Suprapubic skin (tissue), 4 donors: ENCODE measurements at regions not wholly inside any gene's neighbourhood (a gene's known extent, or its start where the extent isn't known, plus 50 kb on each side); places are given as distances from the start of the nearest gene placed in this dataset.
"Not testable (repeated sequence)": the region's sequence is repeated elsewhere in the genome, so short reads cannot be mapped to it uniquely, and the experiment has no call there.

Experiments used
- DNase-seq, 2 donors: peaks; one replicate each; pipeline ENCODE4 v3.0.0-alpha.2; 2019; ENCODE audit warnings: low spot score in 2 of 2
- H3K27ac ChIP-seq: fragments of 200-600 bp; sonication (generic); one replicate; pipeline ENCODE4 v1.5.1; 2019
- H3K27me3 ChIP-seq: fragments of 200-600 bp; sonication (generic); one replicate; pipeline ENCODE4 v1.5.1; 2019
- H3K36me3 ChIP-seq: fragments of 200-600 bp; sonication (generic); one replicate; pipeline ENCODE4 v1.5.1; 2019
- H3K4me1 ChIP-seq: fragments of 200-600 bp; sonication (generic); one replicate; pipeline ENCODE4 v1.5.1; 2019
- H3K4me3 ChIP-seq: fragments of 200-600 bp; sonication (generic); one replicate; pipeline ENCODE4 v1.5.1; 2019; ENCODE audit warnings: mild to moderate bottlenecking
- H3K9me3 ChIP-seq: fragments of 200-600 bp; sonication (generic); one replicate; pipeline ENCODE4 v1.5.1; 2019
- WGBS: methylation state at CpG from one replicate; pipeline ENCODE4 v1.1.5; 2018; 5-methylcytosine and 5-hydroxymethylcytosine counted together

- not testable (repeated sequence) for H3K4me3 ChIP-seq, H3K27ac ChIP-seq, DNase-seq
These were observed 156.3 kb upstream of the CCZ1B start for GRCh38 chr7:6982375-6982774.

GRCh38 chr7:6986892-6987291 lies 160.8 kb upstream of the CCZ1B start:
- not testable (repeated sequence) for H3K9me3 ChIP-seq, H3K4me3 ChIP-seq, H3K4me1 ChIP-seq

More at GRCh38 chr7:6982375-6982774, 156.3 kb upstream of the CCZ1B start:
- H3K9me3 ChIP-seq, H3K4me1 ChIP-seq, H3K27me3 ChIP-seq, H3K36me3 ChIP-seq: not testable (repeated sequence)
- WGBS, result 80% methylated on average over 1 of the region's 2 CpGs

GRCh38 chr7:6988608-6989007 lies 162.5 kb upstream of the CCZ1B start:
- not testable (repeated sequence) for DNase-seq, H3K27ac ChIP-seq, H3K4me3 ChIP-seq, H3K27me3 ChIP-seq, H3K4me1 ChIP-seq, H3K9me3 ChIP-seq, H3K36me3 ChIP-seq
- 89% methylated on average over 6 of the region's 6 CpGs for WGBS

More at GRCh38 chr7:6986892-6987291, 160.8 kb upstream of the CCZ1B start:
- H3K27ac ChIP-seq, DNase-seq, H3K36me3 ChIP-seq, H3K27me3 ChIP-seq: not testable (repeated sequence)
- WGBS, result 95% methylated on average over 3 of the region's 4 CpGs

GRCh38 chr7:6989968-6990367 lies 163.9 kb upstream of the CCZ1B start:
- H3K9me3 ChIP-seq, H3K27ac ChIP-seq, H3K4me3 ChIP-seq, DNase-seq, H3K36me3 ChIP-seq, H3K4me1 ChIP-seq, H3K27me3 ChIP-seq: not testable (repeated sequence)
- WGBS, result 83% methylated on average over 5 of the region's 5 CpGs

GRCh38 chr7:6990426-6991152 lies 164.5 kb upstream of the CCZ1B start:
- H3K9me3 ChIP-seq, H3K27ac ChIP-seq, H3K36me3 ChIP-seq, DNase-seq, H3K4me3 ChIP-seq, H3K27me3 ChIP-seq, H3K4me1 ChIP-seq: not testable (repeated sequence)
- 52% methylated on average over 7 of the region's 7 CpGs for WGBS

- H3K27me3 ChIP-seq, H3K4me3 ChIP-seq, DNase-seq, H3K4me1 ChIP-seq, H3K9me3 ChIP-seq, H3K36me3 ChIP-seq: not testable (repeated sequence)
- WGBS, result 30% methylated on average over 13 of the region's 13 CpGs
- H3K27ac ChIP-seq, result peak overlapping the region; percentile 24
These were observed 165.1 kb upstream of the CCZ1B start for GRCh38 chr7:6991169-6991611.

GRCh38 chr7:6991686-6992085 lies 165.6 kb upstream of the CCZ1B start:
- H3K27ac ChIP-seq, result peak overlapping the region; percentile 24
- not testable (repeated sequence) for H3K4me3 ChIP-seq, DNase-seq, H3K4me1 ChIP-seq, H3K27me3 ChIP-seq, H3K9me3 ChIP-seq, H3K36me3 ChIP-seq
- 27% methylated on average over 12 of the region's 12 CpGs for WGBS

GRCh38 chr7:6992133-6992532 lies 166.1 kb upstream of the CCZ1B start:
- not testable (repeated sequence) for H3K27me3 ChIP-seq, H3K4me1 ChIP-seq, DNase-seq, H3K4me3 ChIP-seq, H3K27ac ChIP-seq, H3K36me3 ChIP-seq, H3K9me3 ChIP-seq
- WGBS, result 75% methylated on average over 11 of the region's 11 CpGs

GRCh38 chr7:6995026-6995425 lies 169.0 kb upstream of the CCZ1B start:
- not testable (repeated sequence) for H3K4me1 ChIP-seq, H3K27me3 ChIP-seq, H3K36me3 ChIP-seq, H3K27ac ChIP-seq, H3K9me3 ChIP-seq, H3K4me3 ChIP-seq, DNase-seq
- 83% methylated on average over 16 of the region's 16 CpGs for WGBS

GRCh38 chr7:6995493-6996289 lies 169.6 kb upstream of the CCZ1B start:
- not testable (repeated sequence) for H3K27ac ChIP-seq, H3K4me3 ChIP-seq, H3K27me3 ChIP-seq, H3K9me3 ChIP-seq, H3K36me3 ChIP-seq, H3K4me1 ChIP-seq, DNase-seq
- 73% methylated on average over 7 of the region's 7 CpGs for WGBS

- H3K27me3 ChIP-seq, H3K27ac ChIP-seq, H3K36me3 ChIP-seq, H3K9me3 ChIP-seq, H3K4me1 ChIP-seq, H3K4me3 ChIP-seq, DNase-seq: not testable (repeated sequence)
- 80% methylated on average over 5 of the region's 5 CpGs for WGBS
These were observed 173.1 kb upstream of the CCZ1B start for GRCh38 chr7:6999067-6999666.
